Right lobe of liver (tissue), 6 donors: ENCODE measurements at regions not wholly inside any gene's neighbourhood (a gene's known extent, or its start where the extent isn't known, plus 50 kb on each side); places are given as distances from the start of the nearest gene placed in this dataset.

Experiments used
- ATAC-seq, 4 donors: fragments of 200-7000 bp; cut with Tn5 transposase; one replicate each; pipeline ENCODE4 v1.9.1; 2020; ENCODE audit warnings: mild to moderate bottlenecking in 4 of 4, moderate library complexity in 4 of 4
- DNase-seq, 3 donors: peaks; one replicate each; pipeline ENCODE4 v3.0.0-alpha.2; 2020
- H3K27ac ChIP-seq, 3 donors: fragments of 200-600 bp; one replicate each; pipeline ENCODE4 v1.8.0; 2022
- H3K27me3 ChIP-seq, 2 donors: fragments of 200-600 bp; one replicate each; pipeline ENCODE4 v1.8.0; 2022
- H3K36me3 ChIP-seq, 4 donors: fragments of 200-600 bp; sonication (generic) in 1 of 4; one replicate each; pipeline versions ENCODE4 v1.5.1 to v1.8.0; 2017 to 2022; ENCODE audit warnings: control low read depth in 1 of 4
- H3K4me1 ChIP-seq, 4 donors: fragments of 200-600 bp; sonication (generic) in 1 of 4; one replicate each; pipeline versions ENCODE4 v1.5.1 to v1.8.0; 2017 to 2022; ENCODE audit warnings: control low read depth in 1 of 4
- H3K4me3 ChIP-seq, 3 donors: fragments of 200-600 bp; one replicate each; pipeline ENCODE4 v1.8.0; 2022
- H3K9me3 ChIP-seq, 4 donors: fragments of 200-600 bp; sonication (generic) in 1 of 4; one replicate each; pipeline versions ENCODE4 v1.5.1 to v1.8.0; 2017 to 2022; ENCODE audit warnings: control low read depth in 1 of 4
- CTCF ChIP-seq, 4 donors: fragments of 200-600 bp in 3 of 4; fragments of 450-650 bp in 1 of 4; IDR thresholded peaks; one replicate each; pipeline versions ENCODE4 v1.5.1 to v1.8.0; 2016 to 2022; ENCODE audit warnings: antibody characterized with exemption in 4 of 4, mild to moderate bottlenecking in 2 of 4
- POLR2A ChIP-seq: fragments of 450-650 bp; IDR thresholded peaks from one replicate; pipeline ENCODE4 v1.6.1; 2017; ENCODE audit warnings: antibody characterized with exemption, mild to moderate bottlenecking
- WGBS: methylation state at CpG from one replicate; pipeline ENCODE4 v1.1.6; 2018; ENCODE audit warnings: low coverage, low lambda C conversion rate; ENCODE audit not compliant: insufficient coverage; ENCODE audit errors: missing lambda C conversion rate; 5-methylcytosine and 5-hydroxymethylcytosine counted together
- intact Hi-C, 2 donors: fragments of 100-400 bp; cut with DNase I; formaldehyde crosslinking; loops; one replicate each; pipeline versions ENCODE4 v1.11.2 to v1.14.1; 2022
- donor health status: DM: no; HTN: yes; CAD: no.
- donor health status: DM: no; HTN: no; CAD: no.
- donor health status: DM: no; HTN: no; CAD: no.
- donor health status: DM: no; HTN: yes; CAD: no.
- donor health status: DM: no; HTN: yes; CAD: no.

GRCh38 chr4:24705016-24705753 lies 90.2 kb upstream of the SOD3 start:
- H3K4me3 ChIP-seq = no peak overlapping the region
- WGBS = 80% methylated on average over 10 of the region's 10 CpGs
- no peaks in the 10 kb centered on the region for H3K36me3 ChIP-seq
- no peak for ATAC-seq
- H3K27ac ChIP-seq = no peak overlapping the region
- TF ChIP-seq CTCF (IDR thresholded peaks at IDR 0.05) (no peak), POLR2A (no peak)
- intact Hi-C loops = no loop called here
- no peaks in the 10 kb centered on the region for H3K9me3 ChIP-seq
- H3K27me3 ChIP-seq = no peaks in the 10 kb centered on the region
- no peak for DNase-seq
- H3K4me1 ChIP-seq = no peaks in the 10 kb centered on the region

GRCh38 chr4:24713604-24714003 lies 81.8 kb upstream of the SOD3 start:
- H3K4me3 ChIP-seq = no peak overlapping the region
- no peak for DNase-seq
- no peak overlapping the region for H3K27ac ChIP-seq
- TF ChIP-seq CTCF (IDR thresholded peaks at IDR 0.05) = no peak
- TF ChIP-seq POLR2A = no peak
- 38% methylated on average over 2 of the region's 2 CpGs for WGBS
- no peaks in the 10 kb centered on the region for H3K4me1 ChIP-seq
- no peak for ATAC-seq
- no peaks in the 10 kb centered on the region for H3K36me3 ChIP-seq
- intact Hi-C loops = no loop called here
- no peaks in the 10 kb centered on the region for H3K9me3 ChIP-seq
- H3K27me3 ChIP-seq = no peaks in the 10 kb centered on the region

GRCh38 chr4:24719615-24720014 lies 75.8 kb upstream of the SOD3 start:
- 32% methylated on average over 5 of the region's 5 CpGs for WGBS
- ATAC-seq (no peak), DNase-seq (no peak)
- Histone ChIP-seq H3K9me3 (no peaks in the 10 kb centered on the region), H3K4me3 (no peak overlapping the region), H3K27me3 (no peaks in the 10 kb centered on the region), H3K27ac (no peak overlapping the region), H3K4me1 (no peaks in the 10 kb centered on the region), H3K36me3 (no peaks in the 10 kb centered on the region)
- TF ChIP-seq CTCF (IDR thresholded peaks at IDR 0.05) (no peak), POLR2A (no peak)
- intact Hi-C loops = no loop called here

GRCh38 chr4:24720436-24720835 lies 74.9 kb upstream of the SOD3 start:
- TF ChIP-seq POLR2A (no peak), CTCF (IDR thresholded peaks at IDR 0.05) (no peak)
- Histone ChIP-seq H3K27ac (no peak overlapping the region), H3K27me3 (no peaks in the 10 kb centered on the region), H3K4me1 (no peaks in the 10 kb centered on the region), H3K9me3 (no peaks in the 10 kb centered on the region), H3K4me3 (no peak overlapping the region), H3K36me3 (no peaks in the 10 kb centered on the region)
- DNase-seq (no peak), ATAC-seq (no peak)
- intact Hi-C loops = no loop called here
- WGBS = 58% methylated on average over 1 of the region's 1 CpG
